OCI-LY7 (cell line): ENCODE measurements at regions not wholly inside any gene's neighbourhood (a gene's known extent, or its start where the extent isn't known, plus 50 kb on each side); places are given as distances from the start of the nearest gene placed in this dataset.
A peak's percentile ranks its signal among the peaks of the same experiment; 100 is the strongest.
"Not testable (repeated sequence)": the region's sequence is repeated elsewhere in the genome, so short reads cannot be mapped to it uniquely, and the experiment has no call there.

Source experiments
- BruUV-seq: library from RNA; stranded (reverse); fragments of 400-500 nt; replicated peaks from 2 replicates; lab custom pipeline; 2021; lab: Mats Ljungman, UMichigan
- CTCF ChIA-PET: fragments of 300-600 bp; sonication (Branson Sonifier 250); formaldehyde crosslinking; loops from one replicate; lab custom pipeline; 2022; ENCODE audit warnings: antibody characterized with exemption; ENCODE audit not compliant: unreplicated experiment; lab: Charles Lee
- POLR2A ChIA-PET: fragments of 300-600 bp; sonication (Branson Sonifier 250); formaldehyde crosslinking; loops from one replicate; lab custom pipeline; 2022; ENCODE audit warnings: antibody characterized with exemption; lab: Charles Lee
- DNase-seq: peaks from one replicate; pipeline ENCODE4 v3.0.0-alpha.2; 2015; ENCODE audit warnings: low spot score
- H2AFZ ChIP-seq: fragments of 200-600 bp; sonication (generic), shearing (Covaris generic); 2 replicates; pipeline ENCODE4 v1.6.1; 2014; ENCODE audit warnings: mild to moderate bottlenecking, antibody characterized with exemption, low read length, moderate library complexity
- H3K27ac ChIP-seq: fragments of 200-600 bp; sonication (generic); 2 replicates; pipeline ENCODE4 v1.5.1; 2014; ENCODE audit warnings: mixed run types, low read depth, mild to moderate bottlenecking, moderate library complexity, low read length, inconsistent platforms; ENCODE audit not compliant: poor library complexity, severe bottlenecking
- H3K36me3 ChIP-seq: fragments of 200-600 bp; sonication (generic); 2 replicates; pipeline ENCODE4 v1.6.1; 2014; ENCODE audit warnings: mild to moderate bottlenecking, antibody characterized with exemption, low read length, moderate library complexity, mixed read lengths; ENCODE audit not compliant: insufficient read depth
- H3K4me1 ChIP-seq: fragments of 200-600 bp; sonication (generic); 2 replicates; pipeline ENCODE4 v1.5.1; 2014; ENCODE audit warnings: mild to moderate bottlenecking, low read length; ENCODE audit not compliant: insufficient read depth, poor library complexity, severe bottlenecking
- H3K4me2 ChIP-seq: fragments of 200-600 bp; sonication (generic); 2 replicates; pipeline ENCODE4 v1.6.1; 2014; ENCODE audit warnings: mild to moderate bottlenecking, low read length
- H3K4me3 ChIP-seq: fragments of 200-600 bp; sonication (generic); 2 replicates; pipeline ENCODE4 v1.5.1; 2014; ENCODE audit warnings: mild to moderate bottlenecking, low read depth, low read length; ENCODE audit not compliant: poor library complexity, severe bottlenecking
- H3K79me2 ChIP-seq: fragments of 200-600 bp; sonication (generic); 2 replicates; pipeline ENCODE4 v1.6.1; 2016; ENCODE audit warnings: low read depth, mild to moderate bottlenecking, low read length, moderate library complexity, mixed read lengths; ENCODE audit not compliant: insufficient read depth
- H3K9me2 ChIP-seq: fragments of 200-600 bp; sonication (generic); 2 replicates; pipeline ENCODE4 v1.6.1; 2016; ENCODE audit warnings: mild to moderate bottlenecking, low read length, mixed read lengths; ENCODE audit not compliant: insufficient read depth
- H3K9me3 ChIP-seq: fragments of 200-600 bp; sonication (generic); 2 replicates; pipeline ENCODE4 v1.6.1; 2014; ENCODE audit warnings: mild to moderate bottlenecking, mixed run types, low read length, mixed read lengths
- H4K20me1 ChIP-seq: fragments of 200-600 bp; sonication (generic); 2 replicates; pipeline ENCODE4 v1.6.1; 2014; ENCODE audit warnings: mild to moderate bottlenecking, antibody characterized with exemption, low read length, moderate library complexity, mixed read lengths; ENCODE audit not compliant: insufficient read depth
- CTCF ChIP-seq: fragments of 200-600 bp; sonication (generic); conservative IDR thresholded peaks from 2 replicates; pipeline ENCODE4 v1.5.1; 2014; ENCODE audit warnings: mild to moderate bottlenecking, antibody characterized with exemption, low read length, moderate library complexity, mixed read lengths
- EZH2phosphoT487 ChIP-seq: fragments of 200-600 bp; sonication (generic); IDR thresholded peaks from 2 replicates; pipeline ENCODE4 v1.6.1; 2018; ENCODE audit warnings: low read depth, borderline replicate concordance, mild to moderate bottlenecking, mixed run types, antibody characterized with exemption, low read length, moderate library complexity, mixed read lengths
- intact Hi-C: fragments of 100-400 bp; cut with micrococcal nuclease; formaldehyde crosslinking; loops from one replicate; pipeline ENCODE4 v1.10.0; 2022; ENCODE audit not compliant: unreplicated experiment

- no TSS peak for BruUV-seq
- ChIA-PET POLR2A (no interaction called here), CTCF (interaction anchor here (0.6 kb wide), 1 partner anchor 9 kb away, joined by 3 read pairs; no protein-coding TSS in a partner anchor)
- H3K36me3 ChIP-seq = no peaks in the 10 kb centered on the region
- H3K79me2 ChIP-seq = no peaks in the 10 kb centered on the region
- H3K4me3 ChIP-seq = no peak overlapping the region
- no peak overlapping the region for H3K27ac ChIP-seq
- H3K4me1 ChIP-seq = no peaks in the 10 kb centered on the region
- H3K9me3 ChIP-seq = no peaks in the 10 kb centered on the region
- no peak overlapping the region for H3K4me2 ChIP-seq
- no peaks in the 10 kb centered on the region for H3K9me2 ChIP-seq
- TF ChIP-seq EZH2phosphoT487 (no peak), CTCF (no peak)
- H2AFZ ChIP-seq = no peak overlapping the region
- no peak for DNase-seq
- no peaks in the 10 kb centered on the region for H4K20me1 ChIP-seq
- intact Hi-C loops = no loop called here
These were observed 183.0 kb upstream of the SMLR1 start for GRCh38 chr6:130644175-130644574.

GRCh38 chr6:130644769-130645168, 182.4 kb upstream of the SMLR1 start:
- BruUV-seq, POLR2A ChIA-PET: not testable (repeated sequence)

GRCh38 chr6:130647246-130647645, 180.0 kb upstream of the SMLR1 start:
- H3K4me2 ChIP-seq = no peak overlapping the region
- TF ChIP-seq CTCF = no peak
- no peak for TF ChIP-seq EZH2phosphoT487
- no peaks in the 10 kb centered on the region for H3K4me1 ChIP-seq
- intact Hi-C loops = no loop called here
- H3K27ac ChIP-seq = no peak overlapping the region
- CTCF ChIA-PET = no interaction called here
- BruUV-seq = no TSS peak
- H4K20me1 ChIP-seq = no peaks in the 10 kb centered on the region
- H3K9me2 ChIP-seq = no peaks in the 10 kb centered on the region
- DNase-seq = no peak
- no peak overlapping the region for H3K4me3 ChIP-seq
- H2AFZ ChIP-seq = no peak overlapping the region
- POLR2A ChIA-PET = no interaction called here
- no peaks in the 10 kb centered on the region for H3K79me2 ChIP-seq
- no peaks in the 10 kb centered on the region for H3K9me3 ChIP-seq
- H3K36me3 ChIP-seq = no peaks in the 10 kb centered on the region

More at GRCh38 chr6:130644769-130645168, 182.4 kb upstream of the SMLR1 start:
- H3K9me3 ChIP-seq, intact Hi-C loops, H3K9me2 ChIP-seq, H4K20me1 ChIP-seq, H3K4me1 ChIP-seq, H2AFZ ChIP-seq, H3K4me2 ChIP-seq, H3K79me2 ChIP-seq, H3K4me3 ChIP-seq, H3K36me3 ChIP-seq, H3K27ac ChIP-seq: not testable (repeated sequence)
- DNase-seq = peak; percentile 0
- CTCF ChIA-PET = interaction anchor here (0.6 kb wide), 1 partner anchor 9 kb away, joined by 3 read pairs; no protein-coding TSS in a partner anchor
